MM.1S (cell line): ENCODE measurements at regions not wholly inside any gene's neighbourhood (a gene's known extent, or its start where the extent isn't known, plus 50 kb on each side); places are given as distances from the start of the nearest gene placed in this dataset.

Experiments used
- CTCF ChIP-seq: fragments of 300-600 bp; sonication (generic); IDR thresholded peaks from 2 replicates; pipeline ENCODE4 v1.5.1; 2016; ENCODE audit warnings: antibody characterized with exemption, low read length, mixed read lengths
- EZH2phosphoT487 ChIP-seq: fragments of 300-600 bp; sonication (generic); IDR thresholded peaks from 2 replicates; pipeline ENCODE4 v1.6.1; 2018; ENCODE audit warnings: antibody characterized with exemption, low read length

GRCh38 chr2:181177376-181177775, 197.0 kb downstream of the UBE2E3 start:
- TF ChIP-seq CTCF (no peak), EZH2phosphoT487 (no peak)
